ENCODE measurements at regions not wholly inside any gene's neighbourhood (a gene's known extent, or its start where the extent isn't known, plus 50 kb on each side); places are given as distances from the start of the nearest gene placed in this dataset.

- Mint-ChIP-seq H3K9me3 (ENCODE audit: low read depth) (no peaks in the 10 kb centered on the region), H3K36me3 (no peaks in the 10 kb centered on the region), H3K27ac (no peak overlapping the region), H3K27me3 (no peaks in the 10 kb centered on the region), H3K4me1 (ENCODE audit: low read depth) (no peaks in the 10 kb centered on the region), H3K4me3 (no peak overlapping the region)
Measured at GRCh38 chr9:81395676-81396054, 293.7 kb downstream of the TLE1 start.

- Mint-ChIP-seq H3K4me3 (no peak overlapping the region), H3K9me3 (ENCODE audit: low read depth) (no peaks in the 10 kb centered on the region), H3K36me3 (no peaks in the 10 kb centered on the region), H3K27ac (no peak overlapping the region), H3K4me1 (ENCODE audit: low read depth) (no peaks in the 10 kb centered on the region), H3K27me3 (no peaks in the 10 kb centered on the region)
Measured at GRCh38 chr9:81394881-81395675, 294.3 kb downstream of the TLE1 start.

GRCh38 chr9:81393985-81394811 is 295.1 kb downstream of the TLE1 start:
- H3K4me3 Mint-ChIP-seq = no peak overlapping the region
- no peaks in the 10 kb centered on the region for H3K36me3 Mint-ChIP-seq
- H3K27me3 Mint-ChIP-seq = no peaks in the 10 kb centered on the region
- H3K9me3 Mint-ChIP-seq (ENCODE audit: low read depth) = no peaks in the 10 kb centered on the region
- H3K4me1 Mint-ChIP-seq (ENCODE audit: low read depth) = no peaks in the 10 kb centered on the region
- H3K27ac Mint-ChIP-seq = no peak overlapping the region

- Mint-ChIP-seq H3K36me3 (no peaks in the 10 kb centered on the region), H3K9me3 (ENCODE audit: low read depth) (no peaks in the 10 kb centered on the region), H3K4me3 (no peak overlapping the region)
Measured at GRCh38 chr9:81391457-81391825, 297.9 kb downstream of the TLE1 start.

GRCh38 chr9:81390792-81391456 is 298.4 kb downstream of the TLE1 start:
- H3K4me3 Mint-ChIP-seq = no peak overlapping the region
- H3K27me3 Mint-ChIP-seq = peaks cover 2% of the 10 kb centered on the region
- no peaks in the 10 kb centered on the region for H3K36me3 Mint-ChIP-seq
- H3K27ac Mint-ChIP-seq = no peak overlapping the region
- H3K4me1 Mint-ChIP-seq (ENCODE audit: low read depth) = no peaks in the 10 kb centered on the region
- H3K9me3 Mint-ChIP-seq (ENCODE audit: low read depth) = no peaks in the 10 kb centered on the region

More at GRCh38 chr9:81391457-81391825, 297.9 kb downstream of the TLE1 start:
- H3K4me1 Mint-ChIP-seq (ENCODE audit: low read depth) = no peaks in the 10 kb centered on the region
- no peak overlapping the region for H3K27ac Mint-ChIP-seq
- peaks cover 2% of the 10 kb centered on the region for H3K27me3 Mint-ChIP-seq

GRCh38 chr9:81389569-81389993 is 299.8 kb downstream of the TLE1 start:
- no peak overlapping the region for H3K4me3 Mint-ChIP-seq
- H3K36me3 Mint-ChIP-seq = no peaks in the 10 kb centered on the region
- no peaks in the 10 kb centered on the region for H3K9me3 Mint-ChIP-seq (ENCODE audit: low read depth)
- peaks cover 2% of the 10 kb centered on the region for H3K27me3 Mint-ChIP-seq
- no peak overlapping the region for H3K27ac Mint-ChIP-seq
- no peaks in the 10 kb centered on the region for H3K4me1 Mint-ChIP-seq (ENCODE audit: low read depth)

GRCh38 chr9:81388831-81389230 is 300.5 kb downstream of the TLE1 start:
- Mint-ChIP-seq H3K4me1 (ENCODE audit: low read depth) (no peaks in the 10 kb centered on the region), H3K4me3 (no peak overlapping the region), H3K9me3 (ENCODE audit: low read depth) (no peaks in the 10 kb centered on the region), H3K27ac (no peak overlapping the region), H3K27me3 (peaks cover 2% of the 10 kb centered on the region), H3K36me3 (no peaks in the 10 kb centered on the region)

- peaks cover 2% of the 10 kb centered on the region for H3K27me3 Mint-ChIP-seq
- no peak overlapping the region for H3K4me3 Mint-ChIP-seq
- no peaks in the 10 kb centered on the region for H3K36me3 Mint-ChIP-seq
- no peaks in the 10 kb centered on the region for H3K9me3 Mint-ChIP-seq (ENCODE audit: low read depth)
- no peak overlapping the region for H3K27ac Mint-ChIP-seq
- no peaks in the 10 kb centered on the region for H3K4me1 Mint-ChIP-seq (ENCODE audit: low read depth)
Measured at GRCh38 chr9:81387360-81388106, 301.8 kb downstream of the TLE1 start.

GRCh38 chr9:81384911-81385310 is 304.4 kb downstream of the TLE1 start:
- no peaks in the 10 kb centered on the region for H3K9me3 Mint-ChIP-seq (ENCODE audit: low read depth)
- no peaks in the 10 kb centered on the region for H3K36me3 Mint-ChIP-seq
- no peaks in the 10 kb centered on the region for H3K4me1 Mint-ChIP-seq (ENCODE audit: low read depth)
- no peak overlapping the region for H3K4me3 Mint-ChIP-seq
- H3K27me3 Mint-ChIP-seq = peaks cover 2% of the 10 kb centered on the region
- no peak overlapping the region for H3K27ac Mint-ChIP-seq

GRCh38 chr9:81382281-81382680 is 307.1 kb downstream of the TLE1 start:
- no peaks in the 10 kb centered on the region for H3K4me1 Mint-ChIP-seq (ENCODE audit: low read depth)
- no peaks in the 10 kb centered on the region for H3K36me3 Mint-ChIP-seq
- H3K9me3 Mint-ChIP-seq (ENCODE audit: low read depth) = no peaks in the 10 kb centered on the region
- no peak overlapping the region for H3K27ac Mint-ChIP-seq
- peaks cover 2% of the 10 kb centered on the region for H3K27me3 Mint-ChIP-seq
- no peak overlapping the region for H3K4me3 Mint-ChIP-seq

- no peak overlapping the region for H3K27ac Mint-ChIP-seq
- no peaks in the 10 kb centered on the region for H3K4me1 Mint-ChIP-seq (ENCODE audit: low read depth)
- no peaks in the 10 kb centered on the region for H3K36me3 Mint-ChIP-seq
- no peak overlapping the region for H3K4me3 Mint-ChIP-seq
- H3K27me3 Mint-ChIP-seq = peaks cover under 1% of the 10 kb centered on the region
- no peaks in the 10 kb centered on the region for H3K9me3 Mint-ChIP-seq (ENCODE audit: low read depth)
Measured at GRCh38 chr9:81381694-81382093, 307.7 kb downstream of the TLE1 start.

- H3K27ac Mint-ChIP-seq = no peak overlapping the region
- no peaks in the 10 kb centered on the region for H3K36me3 Mint-ChIP-seq
- no peaks in the 10 kb centered on the region for H3K4me1 Mint-ChIP-seq (ENCODE audit: low read depth)
- H3K9me3 Mint-ChIP-seq (ENCODE audit: low read depth) = no peaks in the 10 kb centered on the region
- no peaks in the 10 kb centered on the region for H3K27me3 Mint-ChIP-seq
- no peak overlapping the region for H3K4me3 Mint-ChIP-seq
Measured at GRCh38 chr9:81380504-81381359, 308.6 kb downstream of the TLE1 start.

- Mint-ChIP-seq H3K4me1 (ENCODE audit: low read depth) (no peaks in the 10 kb centered on the region), H3K36me3 (no peaks in the 10 kb centered on the region), H3K4me3 (no peak overlapping the region), H3K9me3 (ENCODE audit: low read depth) (no peaks in the 10 kb centered on the region), H3K27me3 (no peaks in the 10 kb centered on the region), H3K27ac (no peak overlapping the region)
Measured at GRCh38 chr9:81379655-81380054, 309.7 kb downstream of the TLE1 start.

GRCh38 chr9:81377921-81378320 is 311.4 kb downstream of the TLE1 start:
- no peaks in the 10 kb centered on the region for H3K4me1 Mint-ChIP-seq (ENCODE audit: low read depth)
- no peak overlapping the region for H3K4me3 Mint-ChIP-seq
- H3K27me3 Mint-ChIP-seq = no peaks in the 10 kb centered on the region
- H3K36me3 Mint-ChIP-seq = no peaks in the 10 kb centered on the region
- H3K27ac Mint-ChIP-seq = no peak overlapping the region
- H3K9me3 Mint-ChIP-seq (ENCODE audit: low read depth) = no peaks in the 10 kb centered on the region
